Mucosa of descending colon (tissue), 3 donors: ENCODE measurements at regions not wholly inside any gene's neighbourhood (a gene's known extent, or its start where the extent isn't known, plus 50 kb on each side); places are given as distances from the start of the nearest gene placed in this dataset.

Experiments
- ATAC-seq: fragments of 200-7000 bp; cut with Tn5 transposase; one replicate; pipeline ENCODE4 v1.9.1; 2020; ENCODE audit warnings: mild to moderate bottlenecking, moderate library complexity
- DNase-seq, 3 donors: peaks; one replicate each; pipeline ENCODE4 v3.0.0-alpha.2; 2020
- H3K36me3 ChIP-seq: fragments of 200-600 bp; one replicate; pipeline ENCODE4 v1.8.0; 2021; ENCODE audit warnings: low read depth, mild to moderate bottlenecking
- H3K4me1 ChIP-seq: fragments of 200-600 bp; one replicate; pipeline ENCODE4 v1.8.0; 2021; ENCODE audit warnings: low read depth, mild to moderate bottlenecking
- H3K4me3 ChIP-seq: fragments of 200-600 bp; one replicate; pipeline ENCODE4 v1.8.0; 2021; ENCODE audit warnings: mild to moderate bottlenecking
- H3K9me3 ChIP-seq: fragments of 200-600 bp; one replicate; pipeline ENCODE4 v1.8.0; 2021; ENCODE audit warnings: mild to moderate bottlenecking
- intact Hi-C, 2 donors: fragments of 100-400 bp; cut with DNase I in 1 of 2; cut with micrococcal nuclease in 1 of 2; formaldehyde crosslinking; loops; one replicate each; pipeline versions ENCODE4 v1.11.0 to v1.11.1; 2022; cut with DNase I, micrococcal nuclease
- TF ChIP-seq, protein P1 (sequence below): fragments of 200-600 bp; IDR thresholded peaks from one replicate; pipeline ENCODE4 v1.8.0; 2022; ENCODE audit warnings: antibody characterized with exemption, mild to moderate bottlenecking
- donor health status: DM: no; HTN: no; CAD: no; lungs with moderate emphysema.
- donor health status: DM: no; HTN: no; CAD: no.
- donor health status: DM: no; HTN: yes; CAD: no.

GRCh38 chr5:29902859-29903258 is 1290.6 kb upstream of the CDH6 start:
- TF ChIP-seq, protein P1, sequence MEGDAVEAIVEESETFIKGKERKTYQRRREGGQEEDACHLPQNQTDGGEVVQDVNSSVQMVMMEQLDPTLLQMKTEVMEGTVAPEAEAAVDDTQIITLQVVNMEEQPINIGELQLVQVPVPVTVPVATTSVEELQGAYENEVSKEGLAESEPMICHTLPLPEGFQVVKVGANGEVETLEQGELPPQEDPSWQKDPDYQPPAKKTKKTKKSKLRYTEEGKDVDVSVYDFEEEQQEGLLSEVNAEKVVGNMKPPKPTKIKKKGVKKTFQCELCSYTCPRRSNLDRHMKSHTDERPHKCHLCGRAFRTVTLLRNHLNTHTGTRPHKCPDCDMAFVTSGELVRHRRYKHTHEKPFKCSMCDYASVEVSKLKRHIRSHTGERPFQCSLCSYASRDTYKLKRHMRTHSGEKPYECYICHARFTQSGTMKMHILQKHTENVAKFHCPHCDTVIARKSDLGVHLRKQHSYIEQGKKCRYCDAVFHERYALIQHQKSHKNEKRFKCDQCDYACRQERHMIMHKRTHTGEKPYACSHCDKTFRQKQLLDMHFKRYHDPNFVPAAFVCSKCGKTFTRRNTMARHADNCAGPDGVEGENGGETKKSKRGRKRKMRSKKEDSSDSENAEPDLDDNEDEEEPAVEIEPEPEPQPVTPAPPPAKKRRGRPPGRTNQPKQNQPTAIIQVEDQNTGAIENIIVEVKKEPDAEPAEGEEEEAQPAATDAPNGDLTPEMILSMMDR = no peak
- Histone ChIP-seq H3K36me3 (no peaks in the 10 kb centered on the region), H3K4me3 (no peak overlapping the region), H3K4me1 (no peaks in the 10 kb centered on the region), H3K9me3 (peaks cover 33% of the 10 kb centered on the region)
- ATAC-seq = no peak
- intact Hi-C loops = no loop called here
- no peak for DNase-seq

DNA sequence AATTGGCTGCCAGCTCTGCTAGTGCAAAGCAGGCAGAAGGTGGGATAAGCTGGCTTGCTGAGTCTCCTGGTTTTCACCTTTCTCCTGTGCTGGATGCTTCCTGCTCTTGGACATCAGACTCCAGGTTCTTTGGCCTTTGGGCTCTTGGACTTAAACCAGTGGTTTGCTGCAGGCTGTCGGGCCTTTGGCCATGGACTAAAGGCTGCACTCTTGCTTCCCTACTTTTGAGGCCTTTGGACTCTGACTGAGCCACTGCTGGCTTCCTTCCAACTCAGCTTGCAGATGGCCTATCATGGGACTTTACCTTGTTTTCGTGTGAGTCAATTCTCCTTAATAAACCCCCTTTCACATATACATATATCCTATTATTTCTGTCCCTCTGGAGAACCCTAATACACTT is 1293.9 kb upstream of the CDH6 start:
- no peaks in the 10 kb centered on the region for H3K4me1 ChIP-seq
- intact Hi-C loops = no loop called here
- no peaks in the 10 kb centered on the region for H3K36me3 ChIP-seq
- DNase-seq (no peak), ATAC-seq (no peak)
- peaks cover 23% of the 10 kb centered on the region for H3K9me3 ChIP-seq
- H3K4me3 ChIP-seq = no peak overlapping the region
- TF ChIP-seq, protein P1 = no peak

- Histone ChIP-seq H3K36me3 (no peaks in the 10 kb centered on the region), H3K4me3 (no peak overlapping the region), H3K4me1 (no peaks in the 10 kb centered on the region), H3K9me3 (peaks cover 24% of the 10 kb centered on the region)
- intact Hi-C loops = no loop called here
- ATAC-seq (no peak), DNase-seq (no peak)
- TF ChIP-seq, protein P1 = no peak
These were observed 1295.6 kb upstream of the CDH6 start for GRCh38 chr5:29897916-29898315.

- DNase-seq = no peak
- H3K4me3 ChIP-seq = no peak overlapping the region
- H3K9me3 ChIP-seq = peaks cover 23% of the 10 kb centered on the region
- intact Hi-C loops = no loop called here
- TF ChIP-seq, protein P1 = no peak
- no peaks in the 10 kb centered on the region for H3K4me1 ChIP-seq
- no peak for ATAC-seq
- no peaks in the 10 kb centered on the region for H3K36me3 ChIP-seq
These were observed 1296.8 kb upstream of the CDH6 start for GRCh38 chr5:29896646-29897045.

GRCh38 chr5:29894668-29895067 is 1298.8 kb upstream of the CDH6 start:
- intact Hi-C loops = no loop called here
- no peaks in the 10 kb centered on the region for H3K36me3 ChIP-seq
- ATAC-seq = no peak
- TF ChIP-seq, protein P1 = no peak
- H3K4me3 ChIP-seq = no peak overlapping the region
- DNase-seq = no peak
- H3K4me1 ChIP-seq = no peaks in the 10 kb centered on the region
- H3K9me3 ChIP-seq = peaks cover 15% of the 10 kb centered on the region

GRCh38 chr5:29889051-29889450 is 1304.4 kb upstream of the CDH6 start:
- ATAC-seq (no peak), DNase-seq (no peak)
- H3K4me3 ChIP-seq = no peak overlapping the region
- intact Hi-C loops = no loop called here
- no peaks in the 10 kb centered on the region for H3K36me3 ChIP-seq
- TF ChIP-seq, protein P1 = no peak
- no peaks in the 10 kb centered on the region for H3K4me1 ChIP-seq
- peaks cover 11% of the 10 kb centered on the region for H3K9me3 ChIP-seq
